ENCODE measurements at regions not wholly inside any gene's neighbourhood (a gene's known extent, or its start where the extent isn't known, plus 50 kb on each side); places are given as distances from the start of the nearest gene placed in this dataset.
A peak's percentile ranks its signal among the peaks of the same experiment; 100 is the strongest.

GRCh38 chr1:234697015-234697414 is 87.0 kb upstream of the IRF2BP2 start:
- peak; percentile 30 for DNase-seq (ENCODE audit: low spot score)

DNA sequence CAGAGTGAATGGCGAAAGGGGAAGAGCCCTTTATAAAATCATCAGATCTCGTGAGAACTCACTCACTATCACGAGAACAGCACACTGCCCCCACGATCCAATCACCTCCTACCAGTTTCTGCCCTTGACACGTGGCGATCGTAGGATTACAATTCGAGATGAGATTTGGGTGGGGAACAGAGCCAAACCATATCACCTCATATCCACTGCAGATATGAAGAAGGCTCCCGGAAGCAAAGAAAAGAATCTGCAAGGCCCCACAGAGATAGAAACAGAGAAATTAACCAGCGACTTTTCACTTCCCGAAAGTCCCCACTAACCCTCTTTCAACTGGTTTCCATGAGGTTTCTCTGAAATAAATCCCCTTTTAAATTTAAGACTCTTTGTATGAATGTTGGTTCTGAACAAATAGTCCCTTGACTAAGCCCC is 86.2 kb upstream of the IRF2BP2 start:
- no peak for DNase-seq (ENCODE audit: low spot score)

DNA sequence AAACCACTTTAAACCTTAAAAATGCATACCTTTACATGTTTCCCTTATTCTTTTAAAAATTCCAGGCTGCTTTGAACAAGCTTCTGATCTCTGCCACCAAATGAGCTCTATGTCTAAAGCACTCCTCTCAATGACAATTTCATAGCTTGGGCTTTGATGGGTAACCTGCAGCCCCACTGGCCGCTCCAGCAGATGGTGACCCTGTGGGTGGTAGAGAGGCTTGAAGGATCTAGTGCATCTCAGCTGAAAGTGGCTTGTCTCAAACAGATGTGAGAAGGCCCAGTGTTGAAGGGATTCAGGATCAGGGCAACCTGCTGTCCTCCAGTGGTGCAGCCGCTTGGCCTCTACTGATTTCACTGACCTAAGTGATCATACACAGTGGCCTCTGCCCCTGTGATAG is 84.7 kb upstream of the IRF2BP2 start:
- DNase-seq (ENCODE audit: low spot score), result no peak

DNA sequence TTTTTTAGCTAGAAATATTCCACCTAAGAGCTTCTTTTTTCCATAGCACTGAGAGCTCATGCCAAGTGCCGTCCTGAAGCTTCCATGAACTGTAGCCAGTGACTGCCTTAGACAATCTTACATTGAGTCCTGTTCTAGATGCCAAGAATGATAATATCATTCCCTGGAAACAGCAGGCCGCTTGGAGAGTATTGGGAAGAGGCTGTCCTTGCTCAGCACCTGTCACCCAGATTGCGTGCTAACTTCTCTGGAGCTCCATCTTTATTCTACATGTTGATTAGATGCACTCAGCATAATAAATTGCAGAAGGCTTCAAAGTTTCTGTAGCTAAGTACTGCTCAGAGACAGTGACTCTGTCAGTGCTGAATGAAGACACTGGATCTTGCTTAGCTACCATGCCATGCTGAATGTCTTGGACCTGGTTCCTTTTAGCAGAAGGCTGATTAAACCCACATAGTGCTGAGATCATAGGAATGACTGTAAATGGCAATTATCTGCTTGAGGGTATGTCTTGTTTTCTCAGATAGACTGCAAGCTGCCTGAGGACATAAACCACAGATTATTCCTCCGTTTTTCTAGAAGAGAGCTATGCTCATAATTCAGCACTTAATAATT is 83.1 kb upstream of the IRF2BP2 start:
- no peak for DNase-seq (ENCODE audit: low spot score)

DNA sequence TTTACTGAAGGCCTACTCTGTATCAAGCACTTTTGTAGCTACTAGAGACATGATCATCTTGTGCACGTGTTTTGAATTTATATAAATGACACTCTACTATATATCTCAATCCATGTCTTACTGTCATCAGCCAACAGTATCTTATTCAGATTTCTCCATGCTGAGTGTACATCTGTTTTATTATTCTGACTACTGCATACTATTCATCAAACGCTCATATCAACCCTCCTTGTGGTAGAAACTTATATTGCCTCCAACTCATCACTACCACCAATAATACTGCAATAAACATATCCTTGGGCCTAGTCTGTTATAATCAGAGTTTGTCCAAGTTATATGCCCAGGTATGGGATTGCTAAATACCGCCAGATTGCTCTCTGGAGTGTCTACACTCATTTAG is 81.6 kb upstream of the IRF2BP2 start:
- no peak for DNase-seq (ENCODE audit: low spot score)

- DNase-seq (ENCODE audit: low spot score), result no peak
Measured at GRCh38 chr1:234690872-234691271, 80.9 kb upstream of the IRF2BP2 start.

DNA sequence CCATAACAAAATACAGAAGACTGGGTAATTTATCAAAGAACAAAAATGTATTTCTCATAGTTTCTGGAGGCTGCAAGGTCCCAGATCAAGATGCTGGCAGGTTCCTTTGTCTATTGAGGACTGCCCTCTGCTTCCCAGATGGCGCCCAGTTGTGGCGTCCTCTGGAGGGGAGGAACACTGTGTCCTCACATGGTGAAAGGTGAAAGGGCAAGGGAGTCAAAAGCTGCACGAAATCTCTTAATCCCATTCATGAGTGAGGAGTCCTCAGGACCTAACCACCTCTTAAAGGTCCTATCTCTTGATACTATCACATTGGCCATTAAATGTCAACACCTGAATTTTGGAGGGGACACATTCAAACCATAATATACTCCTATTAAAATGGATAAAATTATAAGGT is 79.3 kb upstream of the IRF2BP2 start:
- DNase-seq (ENCODE audit: low spot score), result no peak

- no peak for DNase-seq (ENCODE audit: low spot score)
Measured at GRCh38 chr1:234687011-234687410, 77.0 kb upstream of the IRF2BP2 start.

GRCh38 chr1:234686035-234686434 is 76.1 kb upstream of the IRF2BP2 start:
- no peak for DNase-seq (ENCODE audit: low spot score)

GRCh38 chr1:234684856-234685255 is 74.9 kb upstream of the IRF2BP2 start:
- DNase-seq (ENCODE audit: low spot score), result no peak

DNA sequence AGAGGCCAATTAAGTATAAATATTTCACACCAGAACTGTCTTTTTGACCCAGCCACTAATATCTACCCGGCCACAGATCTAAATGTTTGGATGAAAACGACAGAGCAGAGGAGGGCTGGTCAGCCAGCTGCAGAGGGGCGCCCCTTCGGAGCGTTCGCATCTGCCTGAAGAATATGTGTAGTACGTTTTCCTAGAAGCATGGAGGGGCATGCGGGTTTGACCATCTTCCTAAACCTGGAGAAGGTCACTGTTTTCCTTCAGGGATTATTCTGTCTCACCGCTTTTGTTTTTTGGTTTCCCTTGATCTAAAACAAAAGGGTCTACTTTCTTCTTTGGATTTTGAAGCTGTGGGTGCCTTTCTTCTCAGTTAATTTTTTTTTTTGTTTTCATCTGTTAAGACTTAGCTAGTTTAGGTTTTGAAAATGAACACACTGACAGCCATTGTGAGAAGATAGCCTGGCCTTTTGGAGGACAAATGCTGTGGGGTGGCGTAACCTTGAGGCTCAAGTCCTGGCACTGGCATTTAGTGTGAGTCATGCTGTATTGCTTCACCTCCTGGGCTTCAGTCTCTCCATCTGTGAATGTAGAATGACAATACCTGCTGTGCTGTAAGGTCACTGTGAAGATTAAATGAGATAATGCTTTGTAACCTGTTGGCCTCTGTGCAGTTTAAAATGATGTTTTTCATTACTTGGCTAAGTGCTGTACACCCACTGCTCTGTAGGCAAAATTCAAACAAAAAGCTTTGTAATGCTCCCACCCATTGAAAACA is 74.1 kb upstream of the IRF2BP2 start:
- peak; percentile 86 for DNase-seq (ENCODE audit: low spot score)

DNA sequence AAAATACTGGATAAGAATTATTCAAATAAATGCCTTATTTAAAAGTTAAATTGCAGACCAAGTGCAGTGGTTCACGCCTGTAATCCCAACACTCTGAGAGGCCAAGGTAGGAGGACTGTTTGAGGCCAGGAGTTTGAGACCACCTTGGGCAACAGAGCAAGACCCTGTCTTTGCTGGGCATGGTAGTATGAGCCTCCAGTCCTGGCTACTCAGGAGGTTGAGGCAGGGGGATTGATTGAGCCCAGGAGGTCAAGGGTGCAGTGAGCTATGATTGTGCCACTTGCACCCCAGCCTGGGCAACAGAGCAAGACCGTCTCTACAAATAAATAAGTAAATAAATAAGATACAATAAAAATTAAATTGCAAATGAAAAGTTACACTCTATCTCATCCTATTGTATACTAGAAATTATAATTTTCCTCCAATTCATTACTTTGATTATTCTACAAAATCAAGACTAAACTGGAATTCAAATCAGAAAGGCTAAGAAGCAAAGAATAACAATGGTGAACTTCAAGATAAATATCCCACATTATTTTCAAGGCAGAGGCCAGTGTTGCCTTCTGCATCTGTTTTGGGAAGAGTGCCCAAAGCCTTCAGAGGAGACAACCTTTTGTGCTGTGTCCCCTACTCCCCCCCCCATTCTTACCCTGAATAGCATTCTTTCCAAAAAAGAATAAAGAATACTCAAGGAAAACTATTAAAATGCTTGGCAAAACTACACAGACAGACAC is 73.3 kb upstream of the IRF2BP2 start:
- DNase-seq (ENCODE audit: low spot score), result no peak

- no peak for DNase-seq (ENCODE audit: low spot score)
Measured at GRCh38 chr1:234681990-234682389, 72.0 kb upstream of the IRF2BP2 start.

GRCh38 chr1:234681065-234681464 is 71.1 kb upstream of the IRF2BP2 start:
- no peak for DNase-seq (ENCODE audit: low spot score)

- DNase-seq (ENCODE audit: low spot score), result no peak
Measured at GRCh38 chr1:234680331-234680904, 70.4 kb upstream of the IRF2BP2 start.

DNA sequence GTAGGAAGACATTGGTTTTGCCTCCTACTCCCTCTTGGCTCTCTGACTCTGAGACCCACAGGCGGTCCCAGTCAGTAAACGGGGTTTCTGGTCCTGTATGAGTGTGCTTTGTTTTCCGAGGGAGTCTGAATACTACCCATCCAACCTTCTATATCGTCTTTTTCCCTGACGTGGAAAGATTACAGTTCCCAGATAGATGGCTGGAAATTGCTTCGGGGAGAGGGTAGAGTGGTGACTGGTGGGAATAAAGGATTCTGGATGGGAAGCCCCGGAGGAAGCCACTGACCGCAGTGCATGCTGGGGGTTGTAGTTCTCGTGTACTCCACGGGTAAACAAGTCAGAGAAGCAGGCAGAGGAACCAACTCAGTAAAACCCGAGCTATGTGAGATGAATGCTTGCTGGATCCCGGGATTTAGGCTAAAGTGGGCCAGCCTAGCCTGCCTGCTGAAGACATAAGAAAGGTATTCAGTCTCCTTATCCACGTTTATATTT is 66.2 kb upstream of the IRF2BP2 start:
- DNase-seq (ENCODE audit: low spot score), result peak; percentile 88

GRCh38 chr1:234675572-234675971 is 65.6 kb upstream of the IRF2BP2 start:
- no peak for DNase-seq (ENCODE audit: low spot score)

DNA sequence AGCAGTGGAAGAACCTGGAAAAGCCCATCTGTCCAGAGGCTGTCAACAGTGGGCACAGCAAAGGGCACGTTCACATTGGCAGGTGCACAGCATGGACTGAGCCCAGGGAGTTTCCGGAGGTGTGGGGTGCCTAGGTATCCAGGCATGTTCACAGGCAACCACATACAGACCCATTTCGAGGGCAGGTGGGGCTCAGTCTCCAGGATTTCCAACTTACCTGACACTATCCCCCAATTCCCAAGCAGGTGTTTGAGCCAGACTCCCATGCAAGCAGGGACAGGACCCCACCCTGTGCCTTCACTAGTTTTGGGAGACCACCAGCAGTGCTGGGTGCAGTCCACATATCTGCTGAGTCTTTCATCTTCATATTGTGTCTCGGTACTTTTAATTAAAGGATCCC is 65.0 kb upstream of the IRF2BP2 start:
- DNase-seq (ENCODE audit: low spot score), result no peak

DNA sequence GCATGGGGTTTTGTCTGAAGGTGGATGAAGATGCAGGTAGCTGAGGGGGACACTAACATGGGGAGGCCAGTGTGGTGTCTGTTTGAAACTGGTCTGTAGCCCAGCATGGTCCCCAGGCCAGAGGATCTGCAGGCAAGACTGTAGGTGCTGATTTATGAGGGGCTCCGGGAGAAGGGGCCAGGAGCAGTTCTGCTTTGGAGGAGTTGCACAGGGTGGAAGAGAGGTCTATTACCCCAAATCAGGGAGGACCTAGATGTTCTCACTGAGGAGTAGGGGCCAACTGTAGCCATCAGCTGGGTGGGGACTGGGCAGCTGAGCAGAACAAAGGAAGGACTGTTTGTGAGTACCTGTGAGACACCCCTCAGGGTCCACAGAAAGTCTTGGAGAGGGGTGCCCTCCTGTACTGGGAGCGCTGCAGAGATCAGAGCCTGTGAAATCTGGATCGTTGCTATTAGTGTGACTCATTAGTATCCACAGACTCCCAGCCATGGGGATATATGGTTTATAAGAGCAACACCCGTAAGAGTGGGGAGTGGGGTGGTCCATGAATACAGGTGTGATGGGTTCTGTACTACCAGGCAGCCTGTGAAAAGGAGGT is 64.3 kb upstream of the IRF2BP2 start:
- no peak for DNase-seq (ENCODE audit: low spot score)

DNA sequence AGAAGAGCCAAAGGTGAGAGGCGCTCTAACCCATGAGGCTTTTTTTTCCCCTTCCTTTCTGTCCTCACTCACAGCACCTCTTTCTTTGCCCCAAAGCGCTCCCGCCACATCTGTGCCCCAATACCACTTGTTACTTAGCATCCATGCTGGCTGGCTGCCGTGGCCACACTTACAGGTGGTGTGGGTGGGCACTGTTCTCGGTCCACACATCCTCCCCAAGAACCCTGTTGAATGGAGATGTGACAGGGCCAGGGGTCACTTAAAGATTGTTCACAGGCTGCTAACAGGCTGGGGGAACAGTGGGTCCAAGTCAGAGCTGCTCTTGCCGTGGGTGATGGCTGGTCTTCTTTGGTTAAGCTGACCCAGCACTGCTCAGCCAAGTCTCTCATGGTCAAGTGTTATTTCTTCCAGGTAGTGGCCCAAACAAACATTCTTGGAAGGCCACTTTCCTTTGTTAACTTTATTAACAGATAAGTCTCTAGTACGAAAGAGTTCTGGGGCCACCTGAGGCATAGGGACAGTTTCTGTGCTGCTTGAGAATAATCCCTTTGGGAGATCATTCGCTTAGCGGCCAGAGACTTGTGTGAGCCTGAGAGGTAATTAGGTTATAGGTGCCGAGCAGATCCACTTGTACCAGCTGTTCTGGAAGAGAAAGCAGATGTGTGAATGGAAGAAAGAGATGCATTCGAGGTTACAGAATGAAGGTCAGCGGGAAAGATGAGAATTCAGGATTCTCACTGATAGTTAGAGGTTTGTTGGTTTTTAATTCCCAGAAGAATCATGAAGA is 62.6 kb upstream of the IRF2BP2 start:
- DNase-seq (ENCODE audit: low spot score), result no peak

GRCh38 chr1:234670967-234671626 is 61.1 kb upstream of the IRF2BP2 start:
- no peak for DNase-seq (ENCODE audit: low spot score)

All from AG08395 (cell line).